SK-N-MC (cell line): ENCODE measurements at regions not wholly inside any gene's neighbourhood (a gene's known extent, or its start where the extent isn't known, plus 50 kb on each side); places are given as distances from the start of the nearest gene placed in this dataset.

Experiments
- EZH2 ChIP-seq: fragments of 200-600 bp; sonication (generic); IDR thresholded peaks from one replicate; pipeline ENCODE4 v1.6.1; 2017; ENCODE audit warnings: antibody characterized with exemption
- POLR2AphosphoS5 ChIP-seq: IDR thresholded peaks from 2 replicates; pipeline ENCODE4 v1.6.1; 2012; ENCODE audit warnings: mild to moderate bottlenecking, low read depth, low read length, borderline replicate concordance

DNA sequence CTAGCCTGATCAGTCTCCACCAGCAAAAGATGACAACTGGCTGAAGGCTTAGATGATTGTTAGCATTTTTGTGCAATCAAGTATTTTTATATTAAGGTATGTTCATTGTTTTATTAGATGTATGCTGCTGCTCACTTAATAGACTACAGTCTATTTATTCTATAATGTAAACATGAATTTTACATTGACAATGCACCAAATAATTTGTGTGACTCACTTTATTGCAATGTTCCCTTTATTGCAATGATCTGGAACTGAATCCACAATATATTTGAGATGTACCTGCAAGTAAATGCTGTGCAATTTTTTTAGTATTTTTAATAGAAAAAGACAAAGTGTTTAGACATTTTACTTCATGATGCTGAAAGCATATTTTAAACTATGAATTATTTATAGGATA, 896.5 kb downstream of the AMY1C start:
- TF ChIP-seq POLR2AphosphoS5 (no peak), EZH2 (no peak)
